ENCODE measurements at regions not wholly inside any gene's neighbourhood (a gene's known extent, or its start where the extent isn't known, plus 50 kb on each side); places are given as distances from the start of the nearest gene placed in this dataset.

- DNase-seq (ENCODE audit: low read depth, low spot score) = no peak
- ChIA-PET POLR2A (no interaction called here), CTCF (interaction anchor here (1.2 kb wide), 1 partner anchor 10 kb away, joined by 5 read pairs; no protein-coding TSS in a partner anchor)
- no peak for TF ChIP-seq CTCF (IDR thresholded peaks at IDR 0.05; ENCODE audit: insufficient read depth, low read length, missing control alignments)
- H3K4me3 ChIP-seq (ENCODE audit: low read depth, low read length) = no peak overlapping the region
Measured at GRCh38 chr11:92854162-92854561, 115.3 kb upstream of the MTNR1B start.

- no peak for DNase-seq (ENCODE audit: low read depth, low spot score)
- POLR2A ChIA-PET = no interaction called here
- no peak overlapping the region for H3K4me3 ChIP-seq (ENCODE audit: low read depth, low read length)
- CTCF ChIA-PET = interaction anchor here (1.2 kb wide), 1 partner anchor 9 kb away, joined by 5 read pairs; no protein-coding TSS in a partner anchor
- TF ChIP-seq CTCF (IDR thresholded peaks at IDR 0.05; ENCODE audit: insufficient read depth, low read length, missing control alignments) = no peak
Measured at GRCh38 chr11:92854952-92855351, 114.5 kb upstream of the MTNR1B start.

GRCh38 chr11:92855607-92856405, 113.6 kb upstream of the MTNR1B start:
- no peak overlapping the region for H3K4me3 ChIP-seq (ENCODE audit: low read depth, low read length)
- ChIA-PET POLR2A (no interaction called here), CTCF (no interaction called here)
- no peak for DNase-seq (ENCODE audit: low read depth, low spot score)
- no peak for TF ChIP-seq CTCF (IDR thresholded peaks at IDR 0.05; ENCODE audit: insufficient read depth, low read length, missing control alignments)

GRCh38 chr11:92857407-92857806, 112.0 kb upstream of the MTNR1B start:
- DNase-seq (ENCODE audit: low read depth, low spot score) = no peak
- CTCF ChIA-PET = no interaction called here
- TF ChIP-seq CTCF (IDR thresholded peaks at IDR 0.05; ENCODE audit: insufficient read depth, low read length, missing control alignments) = no peak
- H3K4me3 ChIP-seq (ENCODE audit: low read depth, low read length) = no peak overlapping the region
- POLR2A ChIA-PET = no interaction called here

GRCh38 chr11:92859156-92859690, 110.2 kb upstream of the MTNR1B start:
- DNase-seq (ENCODE audit: low read depth, low spot score) = no peak
- ChIA-PET CTCF (no interaction called here), POLR2A (no interaction called here)
- TF ChIP-seq CTCF (IDR thresholded peaks at IDR 0.05; ENCODE audit: insufficient read depth, low read length, missing control alignments) = no peak
- no peak overlapping the region for H3K4me3 ChIP-seq (ENCODE audit: low read depth, low read length)

- ChIA-PET POLR2A (no interaction called here), CTCF (no interaction called here)
- no peak for TF ChIP-seq CTCF (IDR thresholded peaks at IDR 0.05; ENCODE audit: insufficient read depth, low read length, missing control alignments)
- no peak overlapping the region for H3K4me3 ChIP-seq (ENCODE audit: low read depth, low read length)
- no peak for DNase-seq (ENCODE audit: low read depth, low spot score)
Measured at GRCh38 chr11:92861634-92862033, 107.8 kb upstream of the MTNR1B start.

Measured in AG04449 (cell line).